ENCODE measurements at regions not wholly inside any gene's neighbourhood (a gene's known extent, or its start where the extent isn't known, plus 50 kb on each side); places are given as distances from the start of the nearest gene placed in this dataset.

DNA sequence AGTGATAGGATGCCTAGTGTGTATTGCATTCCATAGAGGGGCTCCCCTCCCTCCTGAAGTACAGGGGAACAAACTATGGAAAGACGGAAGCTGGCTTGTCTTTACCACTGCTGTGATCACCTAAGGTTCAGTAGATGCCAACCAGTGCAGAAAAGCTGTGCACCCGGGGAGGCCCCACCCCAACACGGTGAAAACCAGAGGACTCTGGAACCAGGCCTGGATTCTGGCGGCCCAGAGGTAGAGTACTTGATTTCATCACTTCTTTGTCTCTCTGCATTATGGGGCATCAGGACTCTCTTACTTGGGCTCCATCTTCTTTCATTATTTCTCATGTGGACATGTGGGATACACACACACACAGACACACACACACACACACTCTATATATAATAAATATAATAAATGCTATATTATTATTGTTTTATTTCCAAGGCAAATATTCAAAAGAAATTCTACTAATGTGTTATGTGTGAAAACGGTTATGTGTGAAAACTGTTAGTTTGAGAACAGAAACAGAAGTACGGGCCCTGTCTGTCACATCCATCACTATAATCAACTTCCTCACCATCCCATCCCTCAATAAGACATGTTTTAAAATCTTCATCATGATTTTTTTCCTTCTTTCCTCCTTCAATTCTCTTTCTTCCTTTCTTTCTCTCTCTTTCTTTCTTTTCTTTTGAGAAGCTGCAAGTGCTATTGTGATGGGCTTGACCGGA lies 152.4 kb upstream of the CMC1 start:
- DNase-seq (ENCODE audit: low read depth) = no peak

DNA sequence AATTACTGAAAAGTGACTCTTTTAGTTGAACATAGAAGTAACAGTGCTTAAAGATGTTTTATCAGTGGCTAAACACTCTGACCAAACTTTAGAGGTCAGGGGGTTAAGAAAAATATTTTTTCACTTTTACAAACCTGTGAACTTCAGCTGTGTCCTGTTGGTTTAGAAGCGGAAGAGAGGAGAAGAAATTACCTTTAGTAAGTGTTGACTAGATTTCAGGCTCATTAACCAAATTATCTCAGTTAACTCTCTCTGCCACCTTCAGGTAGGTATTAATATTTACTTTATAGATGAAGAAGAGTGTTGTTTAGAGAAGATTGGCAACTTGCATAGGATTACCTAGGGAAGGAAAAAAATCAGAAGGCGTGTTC lies 151.9 kb upstream of the CMC1 start:
- no peak for DNase-seq (ENCODE audit: low read depth)

DNA sequence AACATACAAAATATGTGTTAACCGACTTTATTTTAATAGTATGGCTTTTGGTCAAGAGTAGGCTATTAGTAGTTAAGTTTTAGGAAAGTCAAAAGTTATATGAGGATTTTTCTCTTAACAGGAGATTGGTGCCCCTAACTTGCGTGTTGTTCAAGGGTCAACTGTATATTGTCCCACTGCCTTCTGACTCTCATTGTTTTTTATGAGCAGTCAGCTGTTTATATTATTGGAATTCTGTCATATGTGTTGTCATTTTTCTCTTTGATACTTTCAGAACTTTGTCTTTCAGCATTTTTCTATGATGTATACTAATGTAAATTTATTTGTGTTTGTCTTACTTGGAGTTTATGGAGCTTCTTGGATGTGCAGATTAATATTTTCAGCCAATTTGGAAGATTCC lies 142.1 kb upstream of the CMC1 start:
- no peak for DNase-seq (ENCODE audit: low read depth)

DNA sequence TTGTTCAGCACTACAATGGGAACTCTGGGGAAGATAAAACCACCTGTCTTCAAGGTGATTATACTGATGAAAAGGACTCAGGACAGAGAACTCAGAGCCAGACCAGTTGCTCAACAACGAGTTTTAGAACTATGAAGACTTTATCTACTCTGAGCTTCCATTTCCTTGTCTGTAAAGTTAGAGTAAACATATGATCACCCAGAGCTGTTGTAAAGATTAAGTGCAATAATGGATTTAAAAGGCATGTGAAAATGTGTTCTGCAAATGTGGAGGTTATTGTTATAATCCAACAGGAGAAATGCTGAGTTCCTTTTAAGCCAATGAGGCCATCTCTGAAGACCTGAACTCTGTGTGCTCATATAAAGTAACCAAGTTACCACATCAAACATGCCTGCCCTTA lies 139.7 kb upstream of the CMC1 start:
- DNase-seq (ENCODE audit: low read depth) = no peak

DNA sequence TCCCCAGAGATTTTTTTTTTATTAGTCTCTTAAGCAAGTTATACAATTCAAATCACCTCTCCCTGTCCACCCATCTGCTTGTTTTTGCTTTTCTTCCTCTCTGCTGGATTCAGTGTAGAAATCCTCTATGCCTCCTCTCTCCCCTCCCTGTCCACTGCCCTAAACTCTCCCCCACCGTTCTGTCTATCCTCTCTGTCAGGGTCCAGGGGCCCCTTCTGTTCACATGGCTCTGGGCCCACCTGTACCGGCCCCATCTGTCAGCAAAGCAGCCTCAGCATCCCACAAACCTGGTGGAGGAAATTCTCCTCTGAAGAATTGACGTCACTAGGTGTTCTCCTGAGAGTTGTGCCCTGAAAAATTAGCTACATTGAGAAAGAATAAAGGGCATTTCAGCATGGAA lies 137.6 kb upstream of the CMC1 start:
- DNase-seq (ENCODE audit: low read depth) = no peak

DNA sequence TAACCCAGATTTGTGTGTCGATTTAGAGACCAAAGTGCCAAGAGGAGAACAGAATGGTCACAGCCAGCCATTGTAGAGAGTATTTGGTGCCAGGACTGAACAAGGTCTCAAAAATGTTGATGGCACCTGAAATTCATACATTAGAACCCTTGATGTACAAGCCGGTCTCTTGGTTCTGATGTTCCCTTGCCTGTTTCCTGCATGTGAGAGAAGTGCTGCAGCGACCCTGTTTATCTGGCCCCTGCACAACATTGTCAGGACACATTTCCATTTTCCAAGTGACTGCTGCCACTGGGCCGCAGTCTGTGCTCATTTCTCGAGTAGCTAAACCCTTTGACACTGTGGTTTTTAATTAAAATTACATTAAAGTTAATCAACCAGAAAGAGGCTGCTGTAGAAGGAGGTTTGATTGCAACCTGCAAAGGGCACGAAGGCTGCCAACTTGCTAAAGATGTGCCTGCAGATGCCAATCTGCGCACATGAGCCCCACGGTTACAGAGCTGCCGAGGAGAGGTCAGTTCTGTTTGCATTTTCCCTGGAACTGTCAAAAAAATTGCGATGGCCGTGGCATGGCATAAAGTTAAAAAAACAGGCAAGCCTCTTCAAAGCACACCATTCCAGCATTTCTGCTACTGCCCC lies 136.4 kb upstream of the CMC1 start:
- no peak for DNase-seq (ENCODE audit: low read depth)

DNA sequence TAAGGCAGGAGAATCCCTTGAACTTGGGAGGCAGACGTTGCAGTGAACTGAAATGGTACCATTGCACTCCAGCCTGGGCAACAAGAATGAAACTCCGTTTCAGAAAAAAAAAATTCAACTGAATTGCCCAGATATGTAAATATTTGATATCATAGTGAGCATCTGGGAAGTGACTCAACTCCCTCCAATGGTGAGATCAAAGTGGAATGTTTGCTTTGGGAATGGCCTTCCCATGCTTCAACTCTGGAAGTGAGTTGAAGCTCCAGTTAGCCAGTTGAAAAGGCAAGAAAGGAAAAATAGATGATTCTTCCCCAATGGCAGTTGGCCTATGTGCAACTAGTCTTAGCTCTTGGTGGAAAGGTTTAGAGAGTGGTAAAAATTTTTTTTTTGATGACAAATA lies 131.6 kb upstream of the CMC1 start:
- DNase-seq (ENCODE audit: low read depth) = no peak

DNA sequence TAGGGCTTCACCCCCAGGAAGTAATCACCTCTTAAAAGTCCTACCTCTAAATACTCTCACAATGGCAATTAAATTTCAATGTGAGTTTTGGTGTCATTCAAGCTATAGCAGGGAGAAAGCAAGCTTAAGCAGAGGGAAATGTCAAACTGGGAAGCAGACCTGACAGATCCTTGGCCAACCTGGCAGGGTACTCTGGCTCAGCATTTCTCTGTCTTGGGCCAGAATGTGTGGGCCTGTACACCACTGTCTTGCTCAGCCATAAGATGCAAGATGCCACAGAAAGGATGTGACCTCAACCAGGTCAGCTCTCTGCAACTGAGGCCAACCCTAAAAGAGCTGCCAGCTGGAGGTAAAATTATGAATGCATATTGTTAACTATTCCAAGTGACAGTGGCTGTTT lies 130.6 kb upstream of the CMC1 start:
- no peak for DNase-seq (ENCODE audit: low read depth)

DNA sequence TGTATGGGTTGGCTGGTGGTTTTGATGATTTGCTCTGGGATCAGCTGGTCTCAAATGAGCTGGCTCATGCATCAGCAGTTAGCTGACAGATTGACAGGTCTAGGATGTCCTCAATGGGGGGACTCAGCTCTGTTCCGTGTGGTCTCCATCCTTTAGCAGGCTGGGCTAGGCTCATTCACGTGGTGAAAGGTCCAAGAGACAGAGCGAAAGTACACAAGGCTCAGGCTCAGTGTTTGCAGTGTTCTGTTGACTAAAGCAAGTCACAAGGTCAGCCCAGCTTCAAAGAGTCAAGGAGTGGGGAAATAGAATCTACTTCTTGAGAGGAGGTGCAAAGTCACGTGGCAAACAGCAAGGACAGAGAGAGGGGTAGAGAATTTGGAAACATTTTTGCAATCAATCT lies 126.5 kb upstream of the CMC1 start:
- no peak for DNase-seq (ENCODE audit: low read depth)

DNA sequence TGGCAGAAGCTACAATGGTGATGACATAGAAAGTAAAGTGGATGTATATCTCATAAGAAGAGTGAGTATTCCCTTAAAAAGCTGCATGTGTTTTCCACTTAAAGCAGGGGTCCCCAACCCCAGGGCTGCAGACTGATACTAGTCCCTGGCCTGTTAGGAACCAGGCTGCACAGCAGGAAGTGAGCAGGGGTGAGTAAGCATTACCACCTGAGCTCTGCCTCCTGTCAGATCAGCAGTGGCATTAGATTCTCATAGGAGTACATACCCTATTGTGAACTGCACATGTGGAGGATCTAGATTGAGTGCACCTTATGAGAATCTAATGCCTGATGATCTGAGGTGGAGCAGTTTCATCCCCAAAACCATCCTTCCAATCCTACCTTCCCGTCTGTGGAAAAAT lies 126.1 kb upstream of the CMC1 start:
- DNase-seq (ENCODE audit: low read depth) = no peak

DNA sequence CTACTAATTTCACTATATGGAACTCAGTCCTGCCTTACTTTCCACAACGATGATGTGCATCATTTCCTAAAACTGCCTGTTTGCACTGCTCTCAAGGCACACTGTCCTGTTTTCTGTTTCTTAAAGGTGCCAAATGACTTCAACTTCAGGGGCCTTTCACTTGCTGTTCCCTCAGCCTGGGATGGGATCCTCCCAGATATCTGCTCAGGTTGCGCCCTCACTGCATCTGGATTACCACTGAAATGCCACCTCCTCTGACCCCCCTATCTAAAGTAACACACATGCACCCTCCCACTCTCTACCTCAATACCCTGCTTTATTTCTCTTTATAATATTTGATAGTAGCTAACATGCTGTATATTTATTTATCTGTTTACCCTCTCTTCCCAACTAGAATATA lies 123.8 kb upstream of the CMC1 start:
- no peak for DNase-seq (ENCODE audit: low read depth)

DNA sequence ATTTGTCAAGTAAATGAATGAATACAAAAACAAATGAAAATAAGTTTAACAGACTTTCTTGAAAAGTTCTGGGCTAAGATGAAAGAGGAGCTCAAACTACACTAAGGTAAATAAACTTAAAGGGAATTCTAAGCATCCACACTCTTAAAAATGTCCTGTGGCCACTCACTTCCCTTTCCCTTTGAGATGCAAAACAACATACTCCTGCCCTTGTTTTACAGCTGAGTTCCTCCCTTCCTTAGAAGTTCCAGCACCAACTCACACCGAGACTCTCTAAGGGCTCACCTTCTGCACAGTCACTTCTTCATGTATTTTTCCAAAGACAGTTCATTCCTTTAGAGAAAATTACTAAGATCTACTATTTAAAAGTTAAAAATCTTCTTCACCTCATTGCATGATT lies 123.3 kb upstream of the CMC1 start:
- no peak for DNase-seq (ENCODE audit: low read depth)

DNA sequence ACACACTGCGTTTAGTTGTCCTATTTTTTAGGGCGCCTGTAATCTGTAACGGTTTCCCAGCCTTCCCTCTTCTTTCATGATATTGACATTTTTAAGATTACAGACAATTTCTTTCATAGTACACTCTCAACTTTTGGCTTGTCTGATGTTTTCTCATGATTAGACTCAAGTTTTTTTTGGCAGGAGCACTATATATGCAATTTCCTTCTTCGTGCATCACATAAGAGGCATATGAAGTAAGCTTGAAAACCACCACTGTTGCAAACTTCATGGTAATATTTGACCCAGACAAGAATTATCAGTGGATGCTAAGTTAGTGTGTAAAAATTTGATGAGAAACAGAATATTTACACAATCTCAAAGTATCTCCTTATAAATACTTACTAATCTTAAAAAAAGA lies 119.2 kb upstream of the CMC1 start:
- no peak for DNase-seq (ENCODE audit: low read depth)

DNA sequence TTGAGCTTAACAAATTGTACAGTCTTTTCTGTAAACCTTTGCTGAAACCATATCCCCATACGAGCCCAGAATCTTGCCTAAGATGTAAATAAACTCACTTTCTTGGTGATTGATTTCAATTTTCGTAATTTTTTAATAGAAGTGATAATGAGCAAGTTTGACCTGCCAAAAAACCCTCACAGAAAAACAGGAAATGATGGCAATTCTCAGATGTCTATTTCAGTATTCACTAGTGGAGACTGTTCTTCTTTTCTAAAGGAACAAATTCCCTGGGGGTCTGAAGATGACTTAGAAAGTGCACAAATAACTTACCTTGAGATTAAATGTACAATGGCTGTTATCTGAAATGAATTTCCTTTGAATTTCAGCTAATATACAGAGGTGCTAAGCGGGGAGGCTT lies 116.5 kb upstream of the CMC1 start:
- DNase-seq (ENCODE audit: low read depth) = no peak

DNA sequence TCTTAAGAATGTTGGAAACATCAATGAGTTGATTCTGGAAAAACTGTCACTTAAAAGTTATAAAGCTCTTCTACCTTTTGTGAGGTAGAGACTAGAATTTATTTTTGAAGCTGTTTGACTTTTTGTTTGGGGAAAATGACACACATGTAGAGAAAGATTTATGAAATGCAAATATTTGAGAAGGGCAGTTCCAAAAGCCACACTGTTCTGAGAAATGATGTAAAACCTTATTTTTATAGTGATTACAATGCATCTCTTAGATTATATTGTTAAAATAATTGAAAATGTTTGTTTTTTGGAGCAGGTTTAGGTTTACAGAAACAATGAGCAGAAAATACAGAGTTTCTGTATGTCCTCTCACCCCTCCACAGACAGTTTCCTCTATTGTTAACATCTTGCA lies 116.1 kb upstream of the CMC1 start:
- DNase-seq (ENCODE audit: low read depth) = no peak

DNA sequence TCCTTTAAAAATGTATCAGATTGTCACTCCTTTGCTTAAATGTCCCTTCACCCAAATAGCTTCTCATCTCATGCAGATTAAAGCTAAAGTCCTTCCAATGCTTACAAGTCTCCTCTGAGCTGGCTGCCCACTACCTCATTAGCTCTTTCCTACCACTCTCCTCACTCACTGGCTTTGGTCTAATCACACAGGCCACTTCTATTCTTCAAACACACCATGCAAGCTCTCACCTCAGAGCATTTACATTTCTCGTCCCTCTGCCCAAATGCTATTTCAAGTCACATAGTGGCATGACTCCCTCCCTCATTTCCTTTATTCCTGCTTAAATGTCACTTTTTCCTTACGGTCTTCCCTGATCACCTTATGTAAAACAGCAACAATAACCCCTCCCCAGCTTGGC lies 110.6 kb upstream of the CMC1 start:
- no peak for DNase-seq (ENCODE audit: low read depth)

DNA sequence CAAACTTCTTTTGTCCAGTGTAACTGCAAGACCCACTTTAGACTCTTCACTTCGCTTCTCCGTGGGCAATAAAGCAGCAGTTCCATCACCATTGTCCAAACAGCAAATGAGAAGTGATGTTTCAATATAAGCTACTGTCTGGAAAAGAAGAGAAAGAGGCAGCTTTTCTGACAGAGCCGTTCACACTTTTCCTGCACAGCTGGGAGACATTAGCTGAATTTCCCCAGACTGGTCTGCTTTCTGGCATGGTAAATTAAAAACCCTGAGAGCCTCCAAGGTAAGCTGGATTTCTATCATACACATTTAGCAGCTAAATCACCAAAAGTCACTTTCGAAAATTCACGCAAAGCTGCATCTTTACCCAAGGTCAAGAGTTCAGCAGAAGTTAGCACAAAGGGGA lies 108.5 kb upstream of the CMC1 start:
- DNase-seq (ENCODE audit: low read depth) = no peak

DNA sequence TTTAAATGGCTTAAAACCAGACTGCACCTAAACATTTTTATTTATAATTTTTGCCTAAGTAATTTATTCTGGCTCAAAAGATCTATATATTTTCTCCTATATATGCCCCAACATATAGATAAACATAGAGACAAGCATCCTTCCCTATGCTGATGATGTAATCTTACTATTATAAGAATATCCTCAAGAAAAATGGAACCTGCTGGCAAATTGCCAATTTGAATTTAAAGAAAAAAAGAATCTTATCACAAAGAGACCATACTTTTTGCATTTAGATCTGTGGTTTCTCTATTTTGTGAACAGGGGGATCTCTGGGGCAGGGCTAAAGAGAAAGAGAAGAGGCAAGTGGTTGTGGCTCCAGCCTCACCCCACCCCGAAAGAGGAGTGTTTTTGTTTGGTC lies 107.2 kb upstream of the CMC1 start:
- no peak for DNase-seq (ENCODE audit: low read depth)

DNA sequence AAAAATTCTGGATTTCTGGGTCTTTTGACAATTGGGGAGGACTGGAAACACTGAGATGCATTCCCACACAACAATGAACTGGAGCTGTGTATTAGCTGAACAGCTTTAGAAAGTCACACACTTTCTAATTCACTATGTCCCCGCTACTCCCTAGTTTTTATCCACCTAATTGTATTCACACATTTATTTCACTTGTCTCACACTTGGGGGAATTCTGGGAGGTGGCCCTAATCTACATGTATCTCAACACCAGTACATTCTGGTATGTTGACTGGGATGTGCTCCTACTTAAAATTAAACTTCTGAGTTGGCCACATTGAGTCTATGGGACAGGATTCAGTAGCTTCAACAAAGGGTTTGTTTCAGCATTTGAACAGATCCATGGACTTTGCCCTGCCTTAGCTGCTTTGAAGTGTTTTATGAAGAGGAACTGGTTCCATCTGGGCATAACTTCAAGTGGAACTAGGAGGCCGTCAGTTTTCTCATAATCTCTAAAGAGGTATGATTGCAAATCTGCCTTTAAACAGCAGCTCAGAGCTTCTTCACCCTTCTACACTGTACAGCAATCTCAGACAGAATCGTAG lies 106.5 kb upstream of the CMC1 start:
- DNase-seq (ENCODE audit: low read depth) = no peak

DNA sequence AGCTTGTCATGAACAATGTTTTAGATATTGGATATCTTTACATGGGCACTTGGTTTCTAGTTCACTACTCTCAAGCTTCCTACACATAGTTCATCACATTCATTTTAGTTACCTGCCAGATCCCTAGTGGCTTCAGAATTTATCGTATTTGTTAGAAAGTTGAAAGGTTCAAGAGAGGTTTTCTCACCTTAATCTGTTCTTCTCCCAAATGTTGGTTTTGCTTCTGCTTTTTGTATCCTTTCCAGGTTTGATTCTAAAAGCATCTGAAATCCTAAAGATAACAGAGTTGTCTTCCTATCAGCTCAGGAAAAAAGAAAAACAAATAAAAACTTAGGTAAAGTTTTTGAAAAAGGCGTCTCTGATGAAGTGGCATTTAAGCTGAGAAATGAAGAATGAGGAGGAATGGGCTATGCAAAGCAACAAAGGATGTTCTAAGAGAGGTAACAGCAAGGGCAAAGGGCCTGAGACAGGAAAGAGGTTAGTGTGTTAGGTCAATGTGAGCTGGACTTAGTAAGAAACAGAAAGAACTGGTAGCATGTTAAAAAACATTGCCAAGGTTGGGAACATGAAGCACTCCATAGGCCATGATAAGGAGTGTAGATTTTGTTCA lies 104.7 kb upstream of the CMC1 start:
- no peak for DNase-seq (ENCODE audit: low read depth)

DNA sequence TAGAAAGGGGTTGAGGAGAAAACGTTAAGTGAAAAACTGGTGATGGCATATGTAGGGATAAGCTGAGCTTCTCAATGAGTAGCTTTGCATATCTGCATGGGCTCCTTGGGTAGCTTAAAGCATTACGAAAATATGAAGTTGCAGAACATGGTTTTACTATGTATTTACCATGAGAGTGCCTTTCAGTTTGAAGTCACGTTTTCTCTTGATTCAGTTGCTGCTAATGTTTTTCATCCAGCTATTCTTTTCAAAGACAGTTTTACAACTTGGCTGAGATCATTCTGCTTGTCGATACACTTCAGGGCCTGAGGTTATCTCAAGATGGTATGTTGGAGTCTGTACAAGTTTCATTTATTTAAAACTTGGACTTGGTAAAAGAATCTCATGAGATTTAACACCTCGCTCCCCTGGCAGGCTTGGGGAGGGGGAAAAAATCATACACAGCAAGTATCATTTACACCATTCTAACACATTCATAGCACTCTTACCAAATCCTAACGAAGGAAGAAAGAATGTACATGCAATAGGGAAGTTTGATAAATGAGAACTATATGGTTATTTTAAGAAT lies 103.3 kb upstream of the CMC1 start:
- DNase-seq (ENCODE audit: low read depth) = no peak

DNA sequence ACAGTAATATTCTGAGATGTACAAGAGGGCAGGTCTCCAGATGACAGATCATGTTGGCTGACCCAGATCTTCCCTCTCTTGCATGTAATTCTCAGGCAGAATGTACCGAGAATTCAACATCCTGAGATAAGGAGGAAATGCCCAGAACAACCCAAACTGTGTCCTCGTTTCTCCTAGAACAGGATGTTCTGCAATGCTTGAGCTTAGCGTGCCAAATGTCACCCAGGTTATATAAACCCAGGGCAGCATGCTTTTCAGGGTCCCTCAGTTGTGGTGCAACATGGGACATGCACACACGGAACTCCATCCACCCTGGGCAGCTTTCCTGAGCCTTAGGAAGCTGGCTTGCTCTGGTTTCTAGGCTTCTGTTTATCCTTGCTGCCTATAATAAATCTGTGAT lies 102.1 kb upstream of the CMC1 start:
- no peak for DNase-seq (ENCODE audit: low read depth)

DNA sequence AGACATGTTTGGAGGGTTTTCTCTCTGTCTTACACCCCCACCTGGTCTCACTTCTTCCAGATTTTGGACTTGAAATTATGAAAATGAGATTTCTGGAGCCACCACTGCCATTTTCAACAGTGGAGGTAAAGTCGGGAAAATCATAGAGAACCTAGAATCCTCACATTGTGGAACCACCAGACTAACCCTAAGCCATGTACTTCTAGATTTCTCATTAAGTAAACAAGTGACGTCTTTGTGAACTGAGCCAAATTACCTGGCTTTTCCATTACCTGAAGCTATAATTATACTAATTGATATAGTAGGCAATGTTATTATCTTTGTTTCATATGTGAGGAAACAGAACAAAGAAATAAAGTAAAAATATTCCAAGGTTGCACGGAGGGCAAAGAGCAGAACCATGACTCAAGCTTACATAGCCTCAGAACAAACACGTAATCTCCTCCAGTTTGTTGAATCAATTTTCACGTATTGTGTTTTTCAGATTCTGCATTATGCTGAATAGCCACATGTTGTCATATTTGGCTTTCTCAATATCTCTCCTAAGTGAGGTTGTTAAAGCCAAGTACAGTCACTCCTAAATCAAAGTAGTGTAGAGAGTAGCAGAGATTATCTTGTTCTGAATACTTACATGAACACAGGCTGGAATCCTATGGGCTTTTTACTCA lies 101.3 kb upstream of the CMC1 start:
- DNase-seq (ENCODE audit: low read depth) = no peak

All from activated T-helper 1 cell treated with Interleukin-2 at 50 U/mL for 16 hours (primary cell).